ENCODE measurements at regions not wholly inside any gene's neighbourhood (a gene's known extent, or its start where the extent isn't known, plus 50 kb on each side); places are given as distances from the start of the nearest gene placed in this dataset.

GRCh38 chr6:91498576-91498975 lies 911.7 kb upstream of the MAP3K7 start:
- Histone ChIP-seq H3K4me1 (ENCODE audit: control insufficient read depth, insufficient read depth, low read length) (no peaks in the 10 kb centered on the region), H3K27ac (ENCODE audit: low read depth, low read length) (no peak overlapping the region), H3K27me3 (ENCODE audit: control insufficient read depth, insufficient read depth, low read length) (no peaks in the 10 kb centered on the region), H3K9me3 (ENCODE audit: control insufficient read depth, insufficient read depth, low read length) (no peaks in the 10 kb centered on the region), H3K4me3 (ENCODE audit: low read depth, low read length) (no peak overlapping the region), H3K9ac (ENCODE audit: low read depth, low read length) (no peak overlapping the region), H3K36me3 (ENCODE audit: control insufficient read depth, insufficient read depth, low read length) (no peaks in the 10 kb centered on the region)

- H3K4me3 ChIP-seq (ENCODE audit: low read depth, low read length) = no peak overlapping the region
- H3K4me1 ChIP-seq (ENCODE audit: control insufficient read depth, insufficient read depth, low read length) = no peaks in the 10 kb centered on the region
- H3K27ac ChIP-seq (ENCODE audit: low read depth, low read length) = no peak overlapping the region
- no peaks in the 10 kb centered on the region for H3K9me3 ChIP-seq (ENCODE audit: control insufficient read depth, insufficient read depth, low read length)
- H3K36me3 ChIP-seq (ENCODE audit: control insufficient read depth, insufficient read depth, low read length) = no peaks in the 10 kb centered on the region
- no peaks in the 10 kb centered on the region for H3K27me3 ChIP-seq (ENCODE audit: control insufficient read depth, insufficient read depth, low read length)
- H3K9ac ChIP-seq (ENCODE audit: low read depth, low read length) = no peak overlapping the region
These were observed 910.9 kb upstream of the MAP3K7 start for GRCh38 chr6:91497770-91498169.

GRCh38 chr6:91490671-91491301 lies 903.9 kb upstream of the MAP3K7 start:
- no peaks in the 10 kb centered on the region for H3K27me3 ChIP-seq (ENCODE audit: control insufficient read depth, insufficient read depth, low read length)
- no peaks in the 10 kb centered on the region for H3K9me3 ChIP-seq (ENCODE audit: control insufficient read depth, insufficient read depth, low read length)
- peaks cover 5% of the 10 kb centered on the region; the same call in 1 of the 2 replicates for H3K4me1 ChIP-seq (ENCODE audit: control insufficient read depth, insufficient read depth, low read length)
- no peak overlapping the region; the same call in 1 of the 2 replicates for H3K4me3 ChIP-seq (ENCODE audit: low read depth, low read length)
- H3K9ac ChIP-seq (ENCODE audit: low read depth, low read length) = no peak overlapping the region
- H3K36me3 ChIP-seq (ENCODE audit: control insufficient read depth, insufficient read depth, low read length) = no peaks in the 10 kb centered on the region
- H3K27ac ChIP-seq (ENCODE audit: low read depth, low read length) = no peak overlapping the region

- Histone ChIP-seq H3K4me3 (ENCODE audit: low read depth, low read length) (no peak overlapping the region), H3K36me3 (ENCODE audit: control insufficient read depth, insufficient read depth, low read length) (no peaks in the 10 kb centered on the region), H3K9me3 (ENCODE audit: control insufficient read depth, insufficient read depth, low read length) (no peaks in the 10 kb centered on the region), H3K9ac (ENCODE audit: low read depth, low read length) (no peak overlapping the region), H3K27ac (ENCODE audit: low read depth, low read length) (no peak overlapping the region), H3K27me3 (ENCODE audit: control insufficient read depth, insufficient read depth, low read length) (no peaks in the 10 kb centered on the region), H3K4me1 (ENCODE audit: control insufficient read depth, insufficient read depth, low read length) (peaks cover 5% of the 10 kb centered on the region; the same call in 1 of the 2 replicates)
These were observed 901.0 kb upstream of the MAP3K7 start for GRCh38 chr6:91487696-91488392.

GRCh38 chr6:91486200-91486599 lies 899.3 kb upstream of the MAP3K7 start:
- Histone ChIP-seq H3K36me3 (ENCODE audit: control insufficient read depth, insufficient read depth, low read length) (no peaks in the 10 kb centered on the region), H3K9me3 (ENCODE audit: control insufficient read depth, insufficient read depth, low read length) (no peaks in the 10 kb centered on the region), H3K4me1 (ENCODE audit: control insufficient read depth, insufficient read depth, low read length) (peaks cover 5% of the 10 kb centered on the region; the same call in 1 of the 2 replicates), H3K9ac (ENCODE audit: low read depth, low read length) (no peak overlapping the region), H3K4me3 (ENCODE audit: low read depth, low read length) (no peak overlapping the region), H3K27ac (ENCODE audit: low read depth, low read length) (no peak overlapping the region), H3K27me3 (ENCODE audit: control insufficient read depth, insufficient read depth, low read length) (no peaks in the 10 kb centered on the region)

GRCh38 chr6:91485047-91485446 lies 898.2 kb upstream of the MAP3K7 start:
- no peak overlapping the region for H3K4me3 ChIP-seq (ENCODE audit: low read depth, low read length)
- no peaks in the 10 kb centered on the region for H3K4me1 ChIP-seq (ENCODE audit: control insufficient read depth, insufficient read depth, low read length)
- no peak overlapping the region for H3K27ac ChIP-seq (ENCODE audit: low read depth, low read length)
- H3K36me3 ChIP-seq (ENCODE audit: control insufficient read depth, insufficient read depth, low read length) = no peaks in the 10 kb centered on the region
- no peak overlapping the region for H3K9ac ChIP-seq (ENCODE audit: low read depth, low read length)
- no peaks in the 10 kb centered on the region for H3K9me3 ChIP-seq (ENCODE audit: control insufficient read depth, insufficient read depth, low read length)
- no peaks in the 10 kb centered on the region for H3K27me3 ChIP-seq (ENCODE audit: control insufficient read depth, insufficient read depth, low read length)

- no peak overlapping the region for H3K9ac ChIP-seq (ENCODE audit: low read depth, low read length)
- no peak overlapping the region for H3K4me3 ChIP-seq (ENCODE audit: low read depth, low read length)
- H3K9me3 ChIP-seq (ENCODE audit: control insufficient read depth, insufficient read depth, low read length) = no peaks in the 10 kb centered on the region
- no peak overlapping the region for H3K27ac ChIP-seq (ENCODE audit: low read depth, low read length)
- H3K27me3 ChIP-seq (ENCODE audit: control insufficient read depth, insufficient read depth, low read length) = no peaks in the 10 kb centered on the region
- H3K4me1 ChIP-seq (ENCODE audit: control insufficient read depth, insufficient read depth, low read length) = no peaks in the 10 kb centered on the region
- no peaks in the 10 kb centered on the region for H3K36me3 ChIP-seq (ENCODE audit: control insufficient read depth, insufficient read depth, low read length)
These were observed 896.7 kb upstream of the MAP3K7 start for GRCh38 chr6:91483415-91484105.

- Histone ChIP-seq H3K4me3 (ENCODE audit: low read depth, low read length) (no peak overlapping the region), H3K27ac (ENCODE audit: low read depth, low read length) (no peak overlapping the region), H3K9ac (ENCODE audit: low read depth, low read length) (no peak overlapping the region), H3K9me3 (ENCODE audit: control insufficient read depth, insufficient read depth, low read length) (no peaks in the 10 kb centered on the region), H3K4me1 (ENCODE audit: control insufficient read depth, insufficient read depth, low read length) (no peaks in the 10 kb centered on the region), H3K36me3 (ENCODE audit: control insufficient read depth, insufficient read depth, low read length) (no peaks in the 10 kb centered on the region), H3K27me3 (ENCODE audit: control insufficient read depth, insufficient read depth, low read length) (no peaks in the 10 kb centered on the region)
These were observed 895.6 kb upstream of the MAP3K7 start for GRCh38 chr6:91482498-91482897.

- peaks cover 8% of the 10 kb centered on the region; the same call in 1 of the 2 replicates for H3K4me1 ChIP-seq (ENCODE audit: control insufficient read depth, insufficient read depth, low read length)
- no peaks in the 10 kb centered on the region for H3K36me3 ChIP-seq (ENCODE audit: control insufficient read depth, insufficient read depth, low read length)
- H3K27me3 ChIP-seq (ENCODE audit: control insufficient read depth, insufficient read depth, low read length) = no peaks in the 10 kb centered on the region
- no peak overlapping the region for H3K9ac ChIP-seq (ENCODE audit: low read depth, low read length)
- no peak overlapping the region for H3K27ac ChIP-seq (ENCODE audit: low read depth, low read length)
- H3K9me3 ChIP-seq (ENCODE audit: control insufficient read depth, insufficient read depth, low read length) = no peaks in the 10 kb centered on the region
- H3K4me3 ChIP-seq (ENCODE audit: low read depth, low read length) = no peak overlapping the region
These were observed 893.5 kb upstream of the MAP3K7 start for GRCh38 chr6:91480402-91480801.

GRCh38 chr6:91477688-91478087 lies 890.8 kb upstream of the MAP3K7 start:
- Histone ChIP-seq H3K36me3 (ENCODE audit: control insufficient read depth, insufficient read depth, low read length) (no peaks in the 10 kb centered on the region), H3K4me3 (ENCODE audit: low read depth, low read length) (no peak overlapping the region), H3K27ac (ENCODE audit: low read depth, low read length) (no peak overlapping the region), H3K4me1 (ENCODE audit: control insufficient read depth, insufficient read depth, low read length) (peaks cover 8% of the 10 kb centered on the region; the same call in 1 of the 2 replicates), H3K27me3 (ENCODE audit: control insufficient read depth, insufficient read depth, low read length) (no peaks in the 10 kb centered on the region), H3K9me3 (ENCODE audit: control insufficient read depth, insufficient read depth, low read length) (no peaks in the 10 kb centered on the region), H3K9ac (ENCODE audit: low read depth, low read length) (no peak overlapping the region)

GRCh38 chr6:91476000-91476399 lies 889.1 kb upstream of the MAP3K7 start:
- H3K4me1 ChIP-seq (ENCODE audit: control insufficient read depth, insufficient read depth, low read length) = peaks cover 8% of the 10 kb centered on the region; the same call in 1 of the 2 replicates
- H3K9me3 ChIP-seq (ENCODE audit: control insufficient read depth, insufficient read depth, low read length) = no peaks in the 10 kb centered on the region
- no peak overlapping the region for H3K4me3 ChIP-seq (ENCODE audit: low read depth, low read length)
- H3K27me3 ChIP-seq (ENCODE audit: control insufficient read depth, insufficient read depth, low read length) = no peaks in the 10 kb centered on the region
- no peak overlapping the region for H3K27ac ChIP-seq (ENCODE audit: low read depth, low read length)
- H3K36me3 ChIP-seq (ENCODE audit: control insufficient read depth, insufficient read depth, low read length) = no peaks in the 10 kb centered on the region
- H3K9ac ChIP-seq (ENCODE audit: low read depth, low read length) = no peak overlapping the region

Data from HUES48 (cell line).